ENCODE measurements at regions not wholly inside any gene's neighbourhood (a gene's known extent, or its start where the extent isn't known, plus 50 kb on each side); places are given as distances from the start of the nearest gene placed in this dataset.

- TF ChIP-seq ARNTL (CRISPR knock-in tag; IDR thresholded peaks at IDR 0.05; ENCODE audit: borderline replicate concordance, low read depth) (no peak), RARB (CRISPR knock-in tag; IDR thresholded peaks at IDR 0.05) (no peak), GLIS3 (CRISPR knock-in tag; IDR thresholded peaks at IDR 0.05) (no peak), CSDC2 (CRISPR knock-in tag; IDR thresholded peaks at IDR 0.05) (no peak), ZFP30 (CRISPR knock-in tag; IDR thresholded peaks at IDR 0.05) (no peak), ZNF70 (CRISPR knock-in tag; IDR thresholded peaks at IDR 0.05) (no peak), CREB5 (CRISPR knock-in tag; IDR thresholded peaks at IDR 0.05; ENCODE audit: low read depth) (no peak), PATZ1 (CRISPR knock-in tag; IDR thresholded peaks at IDR 0.05; ENCODE audit: borderline replicate concordance) (no peak), TOX (CRISPR knock-in tag; IDR thresholded peaks at IDR 0.05; ENCODE audit: borderline replicate concordance) (no peak)
Measured at GRCh38 chr13:70424428-70424827, 316.2 kb upstream of the KLHL1 start.

All from SK-N-SH treated with all-trans-retinoic acid at 6 μM for 48 hours (cell line).